NK-92 treated with Interleukin-12 subunit alpha and Interleukin-12 subunit beta, amount 100 ng/mL, for 24 hours (cell line): ENCODE measurements at regions not wholly inside any gene's neighbourhood (a gene's known extent, or its start where the extent isn't known, plus 50 kb on each side); places are given as distances from the start of the nearest gene placed in this dataset.

ENCODE experiments used
- DNase-seq: peaks from one replicate; lab custom pipeline; 2025; lab: John Stamatoyannopoulos, UW

GRCh38 chr4:44120646-44121045 is 328.0 kb downstream of the KCTD8 start:
- DNase-seq, result no peak

GRCh38 chr4:44121210-44121609 is 327.4 kb downstream of the KCTD8 start:
- no peak for DNase-seq
